ENCODE measurements at regions not wholly inside any gene's neighbourhood (a gene's known extent, or its start where the extent isn't known, plus 50 kb on each side); places are given as distances from the start of the nearest gene placed in this dataset.

- TF ChIP-seq POU6F1 (CRISPR knock-in tag; IDR thresholded peaks at IDR 0.05; ENCODE audit: borderline replicate concordance, low read depth) (no peak), SNAI2 (CRISPR knock-in tag; IDR thresholded peaks at IDR 0.05) (no peak), GLIS3 (CRISPR knock-in tag; IDR thresholded peaks at IDR 0.05) (no peak), ZNF70 (CRISPR knock-in tag; IDR thresholded peaks at IDR 0.05) (no peak), PPARA (CRISPR knock-in tag; IDR thresholded peaks at IDR 0.05; ENCODE audit: borderline replicate concordance) (no peak), TCF4 (CRISPR knock-in tag; IDR thresholded peaks at IDR 0.05; ENCODE audit: borderline replicate concordance) (no peak), ZFP3 (CRISPR knock-in tag; IDR thresholded peaks at IDR 0.05) (no peak), OSR1 (CRISPR knock-in tag; IDR thresholded peaks at IDR 0.05) (no peak)
Measured at GRCh38 chr17:56707312-56708219, 114.1 kb downstream of the NOG start.
